ENCODE measurements at regions not wholly inside any gene's neighbourhood (a gene's known extent, or its start where the extent isn't known, plus 50 kb on each side); places are given as distances from the start of the nearest gene placed in this dataset.
A peak's percentile ranks its signal among the peaks of the same experiment; 100 is the strongest.

DNA sequence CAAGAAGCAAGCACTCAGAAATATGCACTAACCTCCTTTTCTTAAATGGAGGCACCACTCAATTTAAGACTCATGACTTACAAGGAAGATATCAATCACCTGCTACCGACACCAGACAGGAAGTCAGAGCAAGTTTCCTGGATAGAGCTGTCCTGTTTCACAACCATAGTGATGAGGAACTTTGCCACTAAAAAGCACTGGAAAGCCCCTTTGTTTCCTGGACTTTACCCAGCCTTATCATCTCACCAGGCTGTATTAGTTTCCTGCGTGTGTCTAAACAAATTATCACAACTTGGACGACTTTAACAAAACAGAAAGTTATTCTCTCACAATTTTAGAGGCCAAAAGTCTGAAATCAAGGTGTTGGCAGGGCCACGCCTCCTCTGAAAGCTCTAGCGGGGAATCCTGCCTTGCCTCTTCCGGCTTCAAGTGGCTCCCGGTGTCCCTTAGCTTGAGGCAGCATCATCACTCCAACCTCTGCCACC, 253.8 kb upstream of the STXBP5 start:
- no peak overlapping the region for H3K4me3 ChIP-seq
- no peaks in the 10 kb centered on the region for H3K4me1 ChIP-seq (ENCODE audit: low read depth)
- DNase-seq (ENCODE audit: low read depth in 1 of 2, low spot score in 1 of 2): peak in 1 of 2 donors; percentile 43
- TF ChIP-seq, protein P1, sequence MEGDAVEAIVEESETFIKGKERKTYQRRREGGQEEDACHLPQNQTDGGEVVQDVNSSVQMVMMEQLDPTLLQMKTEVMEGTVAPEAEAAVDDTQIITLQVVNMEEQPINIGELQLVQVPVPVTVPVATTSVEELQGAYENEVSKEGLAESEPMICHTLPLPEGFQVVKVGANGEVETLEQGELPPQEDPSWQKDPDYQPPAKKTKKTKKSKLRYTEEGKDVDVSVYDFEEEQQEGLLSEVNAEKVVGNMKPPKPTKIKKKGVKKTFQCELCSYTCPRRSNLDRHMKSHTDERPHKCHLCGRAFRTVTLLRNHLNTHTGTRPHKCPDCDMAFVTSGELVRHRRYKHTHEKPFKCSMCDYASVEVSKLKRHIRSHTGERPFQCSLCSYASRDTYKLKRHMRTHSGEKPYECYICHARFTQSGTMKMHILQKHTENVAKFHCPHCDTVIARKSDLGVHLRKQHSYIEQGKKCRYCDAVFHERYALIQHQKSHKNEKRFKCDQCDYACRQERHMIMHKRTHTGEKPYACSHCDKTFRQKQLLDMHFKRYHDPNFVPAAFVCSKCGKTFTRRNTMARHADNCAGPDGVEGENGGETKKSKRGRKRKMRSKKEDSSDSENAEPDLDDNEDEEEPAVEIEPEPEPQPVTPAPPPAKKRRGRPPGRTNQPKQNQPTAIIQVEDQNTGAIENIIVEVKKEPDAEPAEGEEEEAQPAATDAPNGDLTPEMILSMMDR (IDR thresholded peaks at IDR 0.05; ENCODE audit: low read depth, low read length): no peak
- H3K27ac ChIP-seq: no peak overlapping the region
- H3K36me3 ChIP-seq: no peaks in the 10 kb centered on the region
- H3K9me3 ChIP-seq (ENCODE audit: low read depth): no peaks in the 10 kb centered on the region
- no peaks in the 10 kb centered on the region for H3K27me3 ChIP-seq

DNA sequence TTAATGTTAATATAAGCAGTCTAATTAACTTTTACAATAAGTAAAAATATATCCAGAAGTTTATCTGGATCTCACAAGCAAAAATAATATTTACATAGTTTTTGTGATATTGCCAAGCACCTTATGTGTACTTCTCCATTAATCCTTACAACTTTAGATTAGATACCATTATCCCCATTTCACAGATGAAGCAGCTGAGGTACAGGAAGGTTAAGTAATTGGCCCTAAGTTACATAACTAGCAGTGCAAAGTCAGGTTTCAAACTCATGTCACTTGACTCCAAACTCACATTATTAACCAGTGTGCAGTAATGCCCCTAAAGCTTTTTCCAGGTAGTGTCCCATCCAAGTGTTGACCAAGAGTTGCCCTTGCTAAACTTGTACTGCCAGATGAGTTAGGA, 248.6 kb upstream of the STXBP5 start:
- Histone ChIP-seq H3K36me3 (no peaks in the 10 kb centered on the region), H3K4me1 (ENCODE audit: low read depth) (no peaks in the 10 kb centered on the region), H3K4me3 (no peak overlapping the region), H3K27ac (no peak overlapping the region), H3K9me3 (ENCODE audit: low read depth) (no peaks in the 10 kb centered on the region), H3K27me3 (no peaks in the 10 kb centered on the region)
- no peak for DNase-seq (ENCODE audit: low read depth in 1 of 2, low spot score in 1 of 2)
- TF ChIP-seq, protein P1 (IDR thresholded peaks at IDR 0.05; ENCODE audit: low read depth, low read length): no peak

GRCh38 chr6:146957181-146958093, 246.8 kb upstream of the STXBP5 start:
- Histone ChIP-seq H3K4me3 (no peak overlapping the region), H3K9me3 (ENCODE audit: low read depth) (no peaks in the 10 kb centered on the region), H3K27ac (no peak overlapping the region), H3K4me1 (ENCODE audit: low read depth) (no peaks in the 10 kb centered on the region), H3K27me3 (no peaks in the 10 kb centered on the region), H3K36me3 (no peaks in the 10 kb centered on the region)
- DNase-seq (ENCODE audit: low read depth in 1 of 2, low spot score in 1 of 2): peak in 1 of 2 donors; percentile 11
- TF ChIP-seq, protein P1 (IDR thresholded peaks at IDR 0.05; ENCODE audit: low read depth, low read length): no peak

- TF ChIP-seq, protein P1 (IDR thresholded peaks at IDR 0.05; ENCODE audit: low read depth, low read length): no peak
- DNase-seq (ENCODE audit: low read depth in 1 of 2, low spot score in 1 of 2): no peak
Observed at GRCh38 chr6:146961831-146962230, 242.4 kb upstream of the STXBP5 start.

GRCh38 chr6:146962329-146962728, 241.9 kb upstream of the STXBP5 start:
- Histone ChIP-seq H3K4me1 (ENCODE audit: low read depth) (no peaks in the 10 kb centered on the region), H3K9me3 (ENCODE audit: low read depth) (no peaks in the 10 kb centered on the region), H3K4me3 (no peak overlapping the region), H3K36me3 (no peaks in the 10 kb centered on the region), H3K27ac (no peak overlapping the region), H3K27me3 (no peaks in the 10 kb centered on the region)
- no peak for DNase-seq (ENCODE audit: low read depth in 1 of 2, low spot score in 1 of 2)
- TF ChIP-seq, protein P1 (IDR thresholded peaks at IDR 0.05; ENCODE audit: low read depth, low read length): no peak

More at GRCh38 chr6:146961831-146962230, 242.4 kb upstream of the STXBP5 start:
- no peaks in the 10 kb centered on the region for H3K36me3 ChIP-seq
- H3K27ac ChIP-seq: no peak overlapping the region
- H3K27me3 ChIP-seq: no peaks in the 10 kb centered on the region
- no peaks in the 10 kb centered on the region for H3K9me3 ChIP-seq (ENCODE audit: low read depth)
- H3K4me3 ChIP-seq: no peak overlapping the region
- H3K4me1 ChIP-seq (ENCODE audit: low read depth): no peaks in the 10 kb centered on the region

Measured in cardiac muscle cell (in vitro differentiated cells and primary cell).